Epithelial cell of esophagus (primary cell): ENCODE measurements at regions not wholly inside any gene's neighbourhood (a gene's known extent, or its start where the extent isn't known, plus 50 kb on each side); places are given as distances from the start of the nearest gene placed in this dataset.

Source experiments
- DNase-seq: peaks from one replicate; pipeline ENCODE4 v3.0.0; 2010; ENCODE audit warnings: low read depth
- H3K4me3 ChIP-seq: 2 replicates; pipeline ENCODE4 v1.5.1; 2011; ENCODE audit warnings: mild to moderate bottlenecking, low read length, control low read depth
- CTCF ChIP-seq: IDR thresholded peaks from 2 replicates; pipeline ENCODE4 v1.5.1; 2011; ENCODE audit warnings: low read depth, mild to moderate bottlenecking, low read length, control low read depth, inconsistent platforms; ENCODE audit not compliant: insufficient read depth; ENCODE audit errors: missing control alignments

- TF ChIP-seq CTCF, result no peak
- H3K4me3 ChIP-seq, result no peak overlapping the region
- no peak for DNase-seq
Observed at GRCh38 chr11:115684699-115685098, 180.5 kb upstream of the CADM1 start.

GRCh38 chr11:115684135-115684534 lies 179.9 kb upstream of the CADM1 start:
- H3K4me3 ChIP-seq, result no peak overlapping the region
- no peak for TF ChIP-seq CTCF
- DNase-seq, result no peak

GRCh38 chr11:115682888-115683287 lies 178.7 kb upstream of the CADM1 start:
- H3K4me3 ChIP-seq, result no peak overlapping the region
- DNase-seq, result no peak
- no peak for TF ChIP-seq CTCF

GRCh38 chr11:115682101-115682500 lies 177.9 kb upstream of the CADM1 start:
- DNase-seq, result no peak
- no peak overlapping the region for H3K4me3 ChIP-seq
- TF ChIP-seq CTCF, result no peak

- DNase-seq, result no peak
- no peak overlapping the region for H3K4me3 ChIP-seq
- TF ChIP-seq CTCF, result no peak
Observed at GRCh38 chr11:115679945-115680344, 175.7 kb upstream of the CADM1 start.

- H3K4me3 ChIP-seq, result no peak overlapping the region
- TF ChIP-seq CTCF, result no peak
- DNase-seq, result no peak
Observed at GRCh38 chr11:115678942-115679341, 174.7 kb upstream of the CADM1 start.

GRCh38 chr11:115677190-115677589 lies 173.0 kb upstream of the CADM1 start:
- no peak overlapping the region for H3K4me3 ChIP-seq
- DNase-seq, result no peak
- no peak for TF ChIP-seq CTCF
